Neuronal stem cell (in vitro differentiated cells): ENCODE measurements at regions not wholly inside any gene's neighbourhood (a gene's known extent, or its start where the extent isn't known, plus 50 kb on each side); places are given as distances from the start of the nearest gene placed in this dataset.
A peak's percentile ranks its signal among the peaks of the same experiment; 100 is the strongest.

Source experiments
- DNase-seq: peaks from one replicate; pipeline ENCODE4 v3.0.0-alpha.2; 2013; ENCODE audit warnings: low spot score
- H2AFZ ChIP-seq: one replicate; pipeline ENCODE4 v1.6.1; 2013; ENCODE audit warnings: mild to moderate bottlenecking, low read length, inconsistent platforms
- H2AK5ac ChIP-seq: 2 replicates; pipeline ENCODE4 v1.6.1; 2013; ENCODE audit warnings: low read depth, mild to moderate bottlenecking, inconsistent platforms, low read length, moderate library complexity, mixed read lengths
- H2BK120ac ChIP-seq: 2 replicates; pipeline ENCODE4 v1.6.1; 2013; ENCODE audit warnings: low read depth, mild to moderate bottlenecking, inconsistent platforms, low read length, moderate library complexity, mixed read lengths
- H2BK12ac ChIP-seq: one replicate; pipeline ENCODE4 v1.6.1; 2013; ENCODE audit warnings: low read length, inconsistent platforms
- H2BK15ac ChIP-seq: 2 replicates; pipeline ENCODE4 v1.6.1; 2013; ENCODE audit warnings: mild to moderate bottlenecking, low read length, inconsistent platforms, mixed read lengths
- H2BK5ac ChIP-seq: one replicate; pipeline ENCODE4 v1.6.1; 2013; ENCODE audit warnings: inconsistent platforms, mild to moderate bottlenecking, low read length, moderate library complexity
- H3K14ac ChIP-seq: one replicate; pipeline ENCODE4 v1.6.1; 2013; ENCODE audit warnings: low read length, inconsistent platforms
- H3K18ac ChIP-seq: 2 replicates; pipeline ENCODE4 v1.6.1; 2013; ENCODE audit warnings: low read length, inconsistent platforms
- H3K23ac ChIP-seq: 2 replicates; pipeline ENCODE4 v1.6.1; 2013; ENCODE audit warnings: low read depth, mild to moderate bottlenecking, mixed read lengths, low read length, inconsistent platforms; ENCODE audit not compliant: poor library complexity
- H3K27ac ChIP-seq: replicated peaks from 3 replicates; pipeline ENCODE4 v1.5.1; 2013; ENCODE audit warnings: low read length, inconsistent platforms
- H3K27me3 ChIP-seq, 3 experiments: 2 replicates each; pipeline ENCODE4 v1.6.1; 2013; ENCODE audit warnings: low read length in 3 of 3, mild to moderate bottlenecking in 2 of 3, inconsistent platforms in 1 of 3, low read depth in 1 of 3, mixed read lengths in 1 of 3, moderate library complexity in 1 of 3; ENCODE audit not compliant: control insufficient read depth in 3 of 3, insufficient read depth in 3 of 3
- H3K36me3 ChIP-seq, 2 donors: replicated peaks in 1 of 2; 2 replicates each; pipeline ENCODE4 v1.6.1; 2013; ENCODE audit warnings: low read length in 2 of 2; ENCODE audit not compliant: control insufficient read depth in 2 of 2, insufficient read depth in 2 of 2
- H3K4ac ChIP-seq: 2 replicates; pipeline ENCODE4 v1.6.1; 2013; ENCODE audit warnings: inconsistent platforms, mild to moderate bottlenecking, low read length, moderate library complexity
- H3K4me1 ChIP-seq, 2 donors: 1 replicate in 1 of 2; 2 replicates in 1 of 2; pipeline ENCODE4 v1.6.1; 2013; ENCODE audit warnings: low read length in 2 of 2, low read depth in 1 of 2; ENCODE audit not compliant: control insufficient read depth in 2 of 2, insufficient read depth in 1 of 2
- H3K4me2 ChIP-seq: one replicate; pipeline ENCODE4 v1.6.1; 2013; ENCODE audit warnings: mild to moderate bottlenecking, low read length, inconsistent platforms; ENCODE audit not compliant: insufficient read depth, poor library complexity, severe bottlenecking
- H3K4me3 ChIP-seq, 2 donors: 2 replicates each; pipeline ENCODE4 v1.5.1; 2013; ENCODE audit warnings: low read length in 2 of 2, mild to moderate bottlenecking in 2 of 2, inconsistent platforms in 1 of 2, moderate library complexity in 1 of 2
- H3K79me1 ChIP-seq: one replicate; pipeline ENCODE4 v1.6.1; 2013; ENCODE audit warnings: low read depth, mild to moderate bottlenecking, inconsistent platforms, low read length, moderate library complexity
- H3K9ac ChIP-seq: one replicate; pipeline ENCODE4 v1.6.1; 2013; ENCODE audit warnings: mild to moderate bottlenecking, low read depth, low read length, inconsistent platforms; ENCODE audit not compliant: poor library complexity
- H3K9me3 ChIP-seq, 2 donors: replicated peaks in 1 of 2; 2 replicates each; pipeline versions ENCODE3 to v1.6.1; 2013; ENCODE audit warnings: low read length in 2 of 2, mild to moderate bottlenecking in 2 of 2, inconsistent platforms in 1 of 2, low read depth in 1 of 2, mixed read lengths in 1 of 2, moderate library complexity in 1 of 2; ENCODE audit not compliant: control insufficient read depth in 2 of 2, insufficient read depth in 1 of 2
- H4K8ac ChIP-seq: one replicate; pipeline ENCODE4 v1.6.1; 2013; ENCODE audit warnings: low read depth, mild to moderate bottlenecking, inconsistent platforms, low read length, moderate library complexity
- H4K91ac ChIP-seq: one replicate; pipeline ENCODE4 v1.6.1; 2013; ENCODE audit warnings: low read length, low read depth, mild to moderate bottlenecking, inconsistent platforms; ENCODE audit not compliant: poor library complexity
- WGBS, 2 donors: extraction: QIAGEN DNeasy Blood & Tissue Kit; methylation state at CpG; one replicate each; pipeline ENCODE4 v1.1.7; 2013; ENCODE audit warnings: missing lambda C conversion rate in 2 of 2, mixed read lengths in 1 of 2; ENCODE audit not compliant: insufficient read length in 2 of 2, insufficient replicate concordance in 1 of 2; ENCODE audit errors: extremely low coverage in 2 of 2; 5-methylcytosine and 5-hydroxymethylcytosine counted together

GRCh38 chr4:164116286-164116685 lies 621.8 kb downstream of the TMA16 start:
- Histone ChIP-seq H4K91ac (no peak overlapping the region), H3K14ac (no peak overlapping the region), H2BK120ac (no peak overlapping the region), H2BK12ac (no peak overlapping the region), H3K9me3 (no peaks in the 10 kb centered on the region), H3K18ac (no peak overlapping the region), H3K36me3 (no peaks in the 10 kb centered on the region), H2AFZ (no peak overlapping the region), H2AK5ac (no peak overlapping the region), H3K4ac (no peak overlapping the region), H2BK5ac (no peak overlapping the region), H3K4me1 (no peaks in the 10 kb centered on the region), H3K9ac (no peak overlapping the region), H4K8ac (no peak overlapping the region), H3K4me2 (no peak overlapping the region), H3K23ac (no peak overlapping the region), H3K27ac (no peak overlapping the region), H3K4me3 (no peak overlapping the region), H3K27me3 (no peaks in the 10 kb centered on the region), H3K79me1 (no peaks in the 10 kb centered on the region), H2BK15ac (no peak overlapping the region)
- WGBS, 2 donors = no CpG with 5 or more reads among the region's 1 CpG
- no peak for DNase-seq

GRCh38 chr4:164134388-164134787 lies 619.5 kb upstream of the SMIM31 start:
- no peak overlapping the region for H3K4me3 ChIP-seq
- no peak overlapping the region for H2BK5ac ChIP-seq
- no peak overlapping the region for H3K4me2 ChIP-seq
- H4K8ac ChIP-seq = no peak overlapping the region
- H3K18ac ChIP-seq = no peak overlapping the region
- WGBS, 2 donors = no CpG with 5 or more reads among the region's 2 CpGs
- H2AK5ac ChIP-seq = no peak overlapping the region
- H3K23ac ChIP-seq = no peak overlapping the region
- no peak overlapping the region for H4K91ac ChIP-seq
- H2BK15ac ChIP-seq = no peak overlapping the region
- no peaks in the 10 kb centered on the region for H3K27me3 ChIP-seq
- no peaks in the 10 kb centered on the region for H3K79me1 ChIP-seq
- H2AFZ ChIP-seq = no peak overlapping the region
- no peak overlapping the region for H3K4ac ChIP-seq
- H3K9ac ChIP-seq = no peak overlapping the region
- H2BK120ac ChIP-seq = no peak overlapping the region
- DNase-seq = no peak
- H3K9me3 ChIP-seq = no peaks in the 10 kb centered on the region
- H3K27ac ChIP-seq = no peak overlapping the region
- peaks cover 0 to 3% of the 10 kb centered on the region in 2 donors for H3K4me1 ChIP-seq
- no peak overlapping the region for H2BK12ac ChIP-seq
- no peaks in the 10 kb centered on the region for H3K36me3 ChIP-seq
- H3K14ac ChIP-seq = no peak overlapping the region

- Histone ChIP-seq H3K36me3 (no peaks in the 10 kb centered on the region), H3K4me1 (peaks cover 0 to 3% of the 10 kb centered on the region in 2 donors), H3K27ac (no peak overlapping the region), H3K23ac (no peak overlapping the region), H2AK5ac (no peak overlapping the region), H2AFZ (peak overlapping the region; percentile 70), H4K91ac (no peak overlapping the region), H3K4me2 (no peak overlapping the region), H3K9me3 (no peaks in the 10 kb centered on the region), H3K79me1 (no peaks in the 10 kb centered on the region), H2BK5ac (no peak overlapping the region), H2BK120ac (no peak overlapping the region), H3K18ac (no peak overlapping the region), H3K14ac (no peak overlapping the region), H3K4ac (no peak overlapping the region), H3K4me3 (no peak overlapping the region), H3K9ac (no peak overlapping the region), H4K8ac (no peak overlapping the region), H3K27me3 (no peaks in the 10 kb centered on the region), H2BK15ac (no peak overlapping the region), H2BK12ac (no peak overlapping the region)
- no CpG with 5 or more reads among the region's 2 CpGs for WGBS, 2 donors
- no peak for DNase-seq
Observed at GRCh38 chr4:164136180-164136616, 617.7 kb upstream of the SMIM31 start.

- H2BK120ac ChIP-seq = no peak overlapping the region
- H3K14ac ChIP-seq = no peak overlapping the region
- H2BK15ac ChIP-seq = no peak overlapping the region
- H3K4me1 ChIP-seq = peaks cover 0 to 3% of the 10 kb centered on the region in 2 donors
- no peak overlapping the region for H4K91ac ChIP-seq
- H3K9me3 ChIP-seq = no peaks in the 10 kb centered on the region
- H3K79me1 ChIP-seq = no peaks in the 10 kb centered on the region
- no peak overlapping the region for H3K18ac ChIP-seq
- H4K8ac ChIP-seq = no peak overlapping the region
- no peak overlapping the region for H3K9ac ChIP-seq
- no peak overlapping the region for H3K27ac ChIP-seq
- H2AFZ ChIP-seq = no peak overlapping the region
- no peak overlapping the region for H3K23ac ChIP-seq
- H3K4me3 ChIP-seq = no peak overlapping the region
- no peak overlapping the region for H2AK5ac ChIP-seq
- H3K4ac ChIP-seq = no peak overlapping the region
- no peak for DNase-seq
- no peak overlapping the region for H2BK12ac ChIP-seq
- H3K4me2 ChIP-seq = no peak overlapping the region
- H3K36me3 ChIP-seq = no peaks in the 10 kb centered on the region
- no peaks in the 10 kb centered on the region for H3K27me3 ChIP-seq
- WGBS, 2 donors = no CpG with 5 or more reads among the region's 2 CpGs
- H2BK5ac ChIP-seq = no peak overlapping the region
Observed at GRCh38 chr4:164138521-164138920, 615.4 kb upstream of the SMIM31 start.
